ENCODE measurements at regions not wholly inside any gene's neighbourhood (a gene's known extent, or its start where the extent isn't known, plus 50 kb on each side); places are given as distances from the start of the nearest gene placed in this dataset.
"Not testable (repeated sequence)": the region's sequence is repeated elsewhere in the genome, so short reads cannot be mapped to it uniquely, and the experiment has no call there.

DNA sequence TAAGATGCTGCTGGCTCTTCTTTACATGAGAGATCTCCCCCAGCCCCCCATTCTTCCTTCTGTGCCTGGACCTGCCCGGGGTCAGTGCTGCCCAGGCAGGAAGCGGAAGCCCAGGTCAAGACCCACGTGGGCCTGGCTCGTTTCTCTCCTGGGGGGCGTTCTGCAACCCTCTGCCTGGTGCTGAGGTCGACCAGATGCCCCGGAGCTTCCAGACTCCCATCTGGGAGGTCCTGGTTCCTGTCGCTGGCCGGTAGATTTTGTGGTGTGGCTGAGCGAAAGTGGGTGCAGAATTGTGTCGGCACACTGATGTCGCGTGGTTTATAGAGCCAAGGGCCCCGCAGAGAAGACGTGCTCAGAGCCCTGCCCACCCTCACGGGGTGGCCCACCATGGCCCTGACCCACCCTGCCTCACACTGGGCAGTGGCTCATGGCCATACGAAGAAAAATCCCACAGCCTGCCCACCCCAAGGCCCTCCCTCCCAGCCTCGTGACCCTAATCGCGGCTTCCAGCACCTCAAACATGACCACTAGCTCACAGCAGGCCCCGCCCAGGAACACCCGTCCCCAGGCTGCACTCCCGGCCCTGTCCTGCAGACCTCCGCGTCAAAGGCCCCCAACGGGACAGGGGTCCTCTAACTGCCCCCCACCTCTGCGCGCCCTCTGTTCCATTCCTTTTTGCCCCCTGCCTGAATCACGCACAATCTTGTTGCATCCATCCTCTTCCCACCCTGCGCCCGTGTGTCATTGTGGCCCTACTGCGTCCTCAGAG is 443.2 kb upstream of the ZNF722 start:
- H3K36me3 ChIP-seq (ENCODE audit: control insufficient read depth in 3 of 3, insufficient read depth in 3 of 3, low read length in 3 of 3); H3K4me1 ChIP-seq (ENCODE audit: control insufficient read depth in 3 of 3, insufficient read depth in 3 of 3, low read length in 3 of 3); H3K9me3 ChIP-seq (ENCODE audit: control insufficient read depth in 3 of 3, low read length in 3 of 3); H3K9ac ChIP-seq (ENCODE audit: low read depth in 1 of 3, low read length in 3 of 3); H3K27ac ChIP-seq (ENCODE audit: low read depth, low read length); H3K27me3 ChIP-seq (ENCODE audit: control insufficient read depth in 3 of 3, insufficient read depth in 3 of 3, low read length in 3 of 3); H3K4me3 ChIP-seq (ENCODE audit: low read length in 3 of 3): not testable (repeated sequence)

DNA sequence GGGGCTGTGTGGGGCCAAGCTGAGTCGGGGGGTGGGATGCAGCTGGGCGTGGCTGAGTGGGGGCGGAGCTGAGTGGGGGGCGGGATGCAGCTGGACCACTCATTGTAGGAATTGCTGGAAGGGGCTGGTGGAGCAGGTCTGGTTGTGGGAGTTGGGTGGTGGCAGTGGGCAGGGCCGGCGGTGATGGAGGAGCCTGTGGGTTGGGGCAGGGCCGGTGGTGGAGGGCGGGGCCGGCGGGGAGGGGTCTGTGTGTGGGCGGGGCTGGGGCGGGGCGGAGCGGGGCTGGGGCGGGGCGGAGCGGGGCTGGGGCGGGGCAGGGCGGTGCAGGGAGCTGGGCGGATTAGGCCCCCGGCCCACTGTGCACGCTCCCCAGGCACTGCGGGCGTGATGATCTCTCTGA is 442.4 kb upstream of the ZNF722 start:
- not testable (repeated sequence) for H3K9ac ChIP-seq (ENCODE audit: low read depth in 1 of 3, low read length in 3 of 3); H3K4me3 ChIP-seq (ENCODE audit: low read length in 3 of 3); H3K9me3 ChIP-seq (ENCODE audit: control insufficient read depth in 3 of 3, low read length in 3 of 3); H3K4me1 ChIP-seq (ENCODE audit: control insufficient read depth in 3 of 3, insufficient read depth in 3 of 3, low read length in 3 of 3); H3K27ac ChIP-seq (ENCODE audit: low read depth, low read length); H3K27me3 ChIP-seq (ENCODE audit: control insufficient read depth in 3 of 3, insufficient read depth in 3 of 3, low read length in 3 of 3); H3K36me3 ChIP-seq (ENCODE audit: control insufficient read depth in 3 of 3, insufficient read depth in 3 of 3, low read length in 3 of 3)

DNA sequence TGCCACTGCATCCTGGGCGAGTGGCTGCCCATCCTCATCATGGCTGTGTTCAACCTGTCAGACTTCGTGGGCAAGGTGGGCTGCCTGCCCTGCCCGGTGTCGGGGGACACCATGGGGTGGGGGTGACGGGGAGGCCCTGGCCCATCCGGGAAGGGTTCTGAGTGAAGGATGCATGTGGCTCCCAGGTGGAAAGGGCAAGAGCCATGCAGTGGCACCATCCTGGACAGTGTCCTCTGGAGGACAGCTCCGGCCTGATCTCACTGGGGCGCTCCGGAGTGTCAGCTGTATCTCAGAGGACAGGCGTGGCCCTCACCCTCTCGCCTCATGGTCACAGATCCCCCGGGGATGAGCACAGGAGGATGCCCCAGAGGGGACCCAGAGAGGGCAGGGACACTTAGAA is 439.6 kb upstream of the ZNF722 start:
- H3K27ac ChIP-seq (ENCODE audit: low read depth, low read length); H3K27me3 ChIP-seq (ENCODE audit: control insufficient read depth in 3 of 3, insufficient read depth in 3 of 3, low read length in 3 of 3); H3K9me3 ChIP-seq (ENCODE audit: control insufficient read depth in 3 of 3, low read length in 3 of 3); H3K4me3 ChIP-seq (ENCODE audit: low read length in 3 of 3); H3K4me1 ChIP-seq (ENCODE audit: control insufficient read depth in 3 of 3, insufficient read depth in 3 of 3, low read length in 3 of 3); H3K9ac ChIP-seq (ENCODE audit: low read depth in 1 of 3, low read length in 3 of 3); H3K36me3 ChIP-seq (ENCODE audit: control insufficient read depth in 3 of 3, insufficient read depth in 3 of 3, low read length in 3 of 3): not testable (repeated sequence)

DNA sequence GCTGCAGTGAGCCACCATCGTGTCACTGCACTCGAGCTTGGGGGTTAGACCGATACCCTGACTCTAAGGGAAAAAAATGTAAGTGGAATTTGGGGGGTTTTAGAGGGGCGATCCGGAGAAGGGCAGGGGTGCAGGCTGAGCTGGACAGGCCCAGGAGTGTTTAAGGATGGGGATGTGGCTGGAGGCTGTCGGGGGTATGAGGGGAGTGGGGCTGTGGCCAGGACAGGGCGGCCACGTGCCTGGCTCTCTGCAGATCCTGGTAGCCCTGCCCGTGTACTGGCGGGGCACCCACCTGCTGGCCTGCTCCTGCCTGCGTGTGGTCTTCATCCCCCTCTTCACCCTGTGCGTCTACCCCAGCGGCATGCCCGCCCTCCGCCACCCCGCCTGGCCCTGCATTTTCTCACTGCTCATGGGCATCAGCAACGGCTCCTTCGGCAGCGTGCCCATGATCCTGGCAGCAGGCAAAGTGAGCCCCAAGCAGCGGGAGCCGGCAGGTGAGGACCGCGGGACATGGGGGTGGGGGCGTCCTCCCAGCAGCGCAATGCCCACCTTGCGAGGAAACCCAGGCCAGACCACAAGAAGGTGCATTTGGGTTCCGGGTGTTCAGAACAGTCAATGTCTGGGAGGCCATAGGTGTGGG is 438.7 kb upstream of the ZNF722 start:
- not testable (repeated sequence) for H3K36me3 ChIP-seq (ENCODE audit: control insufficient read depth in 3 of 3, insufficient read depth in 3 of 3, low read length in 3 of 3); H3K27me3 ChIP-seq (ENCODE audit: control insufficient read depth in 3 of 3, insufficient read depth in 3 of 3, low read length in 3 of 3); H3K4me3 ChIP-seq (ENCODE audit: low read length in 3 of 3); H3K27ac ChIP-seq (ENCODE audit: low read depth, low read length); H3K9ac ChIP-seq (ENCODE audit: low read depth in 1 of 3, low read length in 3 of 3); H3K4me1 ChIP-seq (ENCODE audit: control insufficient read depth in 3 of 3, insufficient read depth in 3 of 3, low read length in 3 of 3); H3K9me3 ChIP-seq (ENCODE audit: control insufficient read depth in 3 of 3, low read length in 3 of 3)

DNA sequence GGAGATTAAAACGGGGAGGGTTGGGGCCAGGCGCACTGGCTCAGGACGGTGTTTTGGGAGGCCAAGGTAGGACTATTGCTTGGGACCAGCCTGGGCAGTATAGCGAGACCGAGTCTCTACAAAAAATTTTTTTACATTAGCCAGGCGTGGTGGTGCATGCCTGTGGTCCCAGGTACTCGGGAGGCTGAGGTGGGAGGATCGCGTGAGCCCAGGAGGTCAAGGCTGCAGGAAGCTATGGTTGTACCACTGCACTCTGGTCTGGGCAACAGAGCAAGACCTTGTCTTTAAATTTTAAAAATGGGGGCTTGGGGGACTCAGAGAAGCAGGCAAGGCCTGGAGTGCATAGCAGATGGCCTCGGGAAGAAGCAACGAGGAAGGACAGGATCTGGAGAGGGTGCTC is 436.7 kb upstream of the ZNF722 start:
- H3K27ac ChIP-seq (ENCODE audit: low read depth, low read length); H3K4me1 ChIP-seq (ENCODE audit: control insufficient read depth in 3 of 3, insufficient read depth in 3 of 3, low read length in 3 of 3); H3K9me3 ChIP-seq (ENCODE audit: control insufficient read depth in 3 of 3, low read length in 3 of 3); H3K4me3 ChIP-seq (ENCODE audit: low read length in 3 of 3); H3K36me3 ChIP-seq (ENCODE audit: control insufficient read depth in 3 of 3, insufficient read depth in 3 of 3, low read length in 3 of 3); H3K27me3 ChIP-seq (ENCODE audit: control insufficient read depth in 3 of 3, insufficient read depth in 3 of 3, low read length in 3 of 3); H3K9ac ChIP-seq (ENCODE audit: low read depth in 1 of 3, low read length in 3 of 3): not testable (repeated sequence)

DNA sequence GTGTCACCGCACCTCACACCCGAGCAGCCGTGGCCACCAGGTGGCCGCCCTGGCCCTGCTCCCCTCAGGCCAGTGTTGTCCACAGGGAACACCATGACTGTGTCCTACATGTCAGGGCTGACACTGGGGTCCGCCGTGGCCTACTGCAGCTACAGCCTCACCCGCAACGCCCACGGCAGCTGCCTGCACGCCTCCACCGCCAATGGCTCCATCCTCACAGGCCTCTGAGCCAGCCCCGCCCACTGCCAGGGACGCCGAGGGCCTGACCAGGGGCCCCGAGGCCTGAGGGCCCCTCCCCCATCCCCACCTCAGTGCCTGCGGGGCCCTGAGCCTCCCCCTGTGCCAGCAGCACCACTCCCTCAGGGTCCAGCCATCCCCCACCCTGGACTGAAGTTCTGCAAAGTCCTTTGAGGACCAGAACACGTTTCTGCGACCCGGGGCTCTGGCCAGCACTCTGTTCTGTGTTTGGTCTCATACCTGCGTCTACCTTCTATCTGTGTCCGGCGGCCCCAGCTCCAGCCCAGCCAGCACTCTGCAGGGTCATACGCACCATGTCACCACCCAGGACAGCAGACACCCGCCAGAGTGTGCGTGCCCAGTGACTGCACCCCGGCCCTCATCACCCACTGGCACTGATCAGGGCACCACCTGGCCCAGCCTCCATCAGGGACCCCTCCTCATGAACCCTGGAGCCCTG is 436.1 kb upstream of the ZNF722 start:
- not testable (repeated sequence) for H3K27ac ChIP-seq (ENCODE audit: low read depth, low read length); H3K4me1 ChIP-seq (ENCODE audit: control insufficient read depth in 3 of 3, insufficient read depth in 3 of 3, low read length in 3 of 3); H3K4me3 ChIP-seq (ENCODE audit: low read length in 3 of 3); H3K9ac ChIP-seq (ENCODE audit: low read depth in 1 of 3, low read length in 3 of 3); H3K36me3 ChIP-seq (ENCODE audit: control insufficient read depth in 3 of 3, insufficient read depth in 3 of 3, low read length in 3 of 3); H3K9me3 ChIP-seq (ENCODE audit: control insufficient read depth in 3 of 3, low read length in 3 of 3); H3K27me3 ChIP-seq (ENCODE audit: control insufficient read depth in 3 of 3, insufficient read depth in 3 of 3, low read length in 3 of 3)

DNA sequence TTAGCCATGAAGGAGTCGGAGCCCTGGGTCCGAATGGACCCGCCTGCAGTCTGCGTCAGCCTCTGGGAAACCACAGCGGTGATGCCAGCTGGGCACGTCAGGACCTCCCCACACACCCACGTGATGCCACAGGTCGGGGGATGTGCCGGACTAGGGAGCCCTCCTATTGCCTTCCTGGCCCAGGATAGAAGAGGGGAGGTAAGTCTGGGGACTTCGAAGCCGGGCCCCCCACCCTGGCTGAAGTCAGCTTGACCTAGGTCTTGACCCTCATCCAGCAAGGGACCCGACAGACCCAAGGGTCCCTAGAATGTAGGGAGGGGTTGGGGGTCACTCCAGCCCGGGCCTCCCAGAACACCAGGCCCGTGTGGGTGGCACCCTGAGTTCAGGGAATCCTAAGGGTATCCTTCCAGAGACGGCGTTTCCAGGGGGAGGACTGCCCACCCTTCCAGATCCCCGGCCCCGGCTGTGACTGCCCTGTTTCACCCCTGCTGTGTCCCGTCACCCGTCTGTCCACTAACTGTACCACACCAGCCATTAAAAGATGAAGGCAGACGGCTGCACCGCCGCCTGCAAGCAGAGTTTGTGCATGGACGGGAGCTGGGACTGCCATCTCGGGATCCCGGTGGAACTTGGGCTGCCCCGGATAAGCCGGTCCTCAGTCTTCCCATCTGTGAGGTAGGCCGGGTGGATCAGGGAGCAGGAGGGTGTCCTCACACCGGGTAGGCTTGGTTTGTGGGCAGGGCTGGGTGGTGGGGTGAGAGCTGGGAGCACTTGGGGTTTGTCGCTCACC is 435.3 kb upstream of the ZNF722 start:
- H3K4me1 ChIP-seq (ENCODE audit: control insufficient read depth in 3 of 3, insufficient read depth in 3 of 3, low read length in 3 of 3); H3K9ac ChIP-seq (ENCODE audit: low read depth in 1 of 3, low read length in 3 of 3); H3K9me3 ChIP-seq (ENCODE audit: control insufficient read depth in 3 of 3, low read length in 3 of 3); H3K27ac ChIP-seq (ENCODE audit: low read depth, low read length); H3K36me3 ChIP-seq (ENCODE audit: control insufficient read depth in 3 of 3, insufficient read depth in 3 of 3, low read length in 3 of 3); H3K4me3 ChIP-seq (ENCODE audit: low read length in 3 of 3); H3K27me3 ChIP-seq (ENCODE audit: control insufficient read depth in 3 of 3, insufficient read depth in 3 of 3, low read length in 3 of 3): not testable (repeated sequence)

DNA sequence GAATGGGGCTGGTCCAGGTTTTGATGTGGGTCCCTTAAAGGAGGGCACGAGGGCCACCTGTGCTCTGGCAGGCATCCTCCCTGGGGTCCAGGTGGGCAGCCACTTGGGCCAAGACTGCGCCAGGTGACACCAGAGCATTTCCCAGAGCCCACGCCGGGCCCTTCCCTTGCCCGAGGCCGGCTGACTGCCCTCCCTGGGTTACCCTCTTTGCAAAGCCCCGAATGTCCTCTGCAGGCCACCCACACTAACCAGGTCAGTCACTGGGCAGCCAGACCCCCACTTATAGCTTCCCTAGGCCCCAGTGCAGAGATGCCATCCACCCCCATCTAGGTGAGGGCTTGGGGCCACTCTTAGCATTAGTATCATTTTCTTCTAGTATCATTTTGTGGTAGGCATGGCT is 433.8 kb upstream of the ZNF722 start:
- H3K27me3 ChIP-seq (ENCODE audit: control insufficient read depth in 3 of 3, insufficient read depth in 3 of 3, low read length in 3 of 3); H3K36me3 ChIP-seq (ENCODE audit: control insufficient read depth in 3 of 3, insufficient read depth in 3 of 3, low read length in 3 of 3); H3K4me3 ChIP-seq (ENCODE audit: low read length in 3 of 3); H3K4me1 ChIP-seq (ENCODE audit: control insufficient read depth in 3 of 3, insufficient read depth in 3 of 3, low read length in 3 of 3); H3K9ac ChIP-seq (ENCODE audit: low read depth in 1 of 3, low read length in 3 of 3); H3K27ac ChIP-seq (ENCODE audit: low read depth, low read length); H3K9me3 ChIP-seq (ENCODE audit: control insufficient read depth in 3 of 3, low read length in 3 of 3): not testable (repeated sequence)

DNA sequence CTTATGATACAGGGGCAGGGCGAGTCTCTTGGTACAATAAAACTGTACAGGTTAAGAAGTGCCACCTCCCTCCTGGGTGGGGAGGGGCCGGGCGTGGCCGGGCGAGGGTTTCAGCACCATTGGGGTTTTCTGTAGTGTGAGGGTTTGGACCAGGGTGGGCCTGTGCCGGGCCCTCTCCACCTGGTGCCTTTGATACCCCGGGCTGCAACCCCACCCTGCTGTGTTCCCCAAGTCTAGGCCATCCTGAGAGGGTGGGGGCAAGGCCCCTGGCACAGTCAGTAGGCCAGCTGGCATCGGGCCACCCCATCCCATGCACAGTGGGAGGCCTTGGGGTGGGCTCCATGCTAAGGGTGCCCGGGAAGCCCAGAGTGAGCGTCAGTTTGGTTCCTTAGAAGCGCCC is 431.8 kb upstream of the ZNF722 start:
- not testable (repeated sequence) for H3K4me1 ChIP-seq (ENCODE audit: control insufficient read depth in 3 of 3, insufficient read depth in 3 of 3, low read length in 3 of 3); H3K9me3 ChIP-seq (ENCODE audit: control insufficient read depth in 3 of 3, low read length in 3 of 3); H3K36me3 ChIP-seq (ENCODE audit: control insufficient read depth in 3 of 3, insufficient read depth in 3 of 3, low read length in 3 of 3); H3K27me3 ChIP-seq (ENCODE audit: control insufficient read depth in 3 of 3, insufficient read depth in 3 of 3, low read length in 3 of 3); H3K4me3 ChIP-seq (ENCODE audit: low read length in 3 of 3); H3K27ac ChIP-seq (ENCODE audit: low read depth, low read length); H3K9ac ChIP-seq (ENCODE audit: low read depth in 1 of 3, low read length in 3 of 3)

DNA sequence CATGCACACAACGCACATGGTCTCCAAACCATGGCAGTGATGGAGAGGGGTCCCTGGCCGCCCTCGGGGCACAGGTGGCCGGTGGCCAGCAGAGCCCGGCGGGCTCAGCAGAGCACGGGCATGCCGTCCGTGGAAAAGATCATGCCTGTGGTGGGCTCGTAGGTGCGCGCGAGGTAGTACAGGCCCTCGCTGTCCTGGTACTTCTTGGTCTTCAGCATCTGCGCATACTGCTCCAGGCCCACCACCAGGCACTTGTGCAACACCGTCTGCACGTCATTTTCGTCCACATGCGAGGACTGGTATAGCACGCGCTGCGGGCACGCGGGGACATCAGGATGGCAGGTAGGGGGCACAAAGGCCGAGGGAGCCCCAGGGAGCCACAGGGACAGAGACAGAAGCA is 431.0 kb upstream of the ZNF722 start:
- not testable (repeated sequence) for H3K9me3 ChIP-seq (ENCODE audit: control insufficient read depth in 3 of 3, low read length in 3 of 3); H3K4me1 ChIP-seq (ENCODE audit: control insufficient read depth in 3 of 3, insufficient read depth in 3 of 3, low read length in 3 of 3); H3K27ac ChIP-seq (ENCODE audit: low read depth, low read length); H3K27me3 ChIP-seq (ENCODE audit: control insufficient read depth in 3 of 3, insufficient read depth in 3 of 3, low read length in 3 of 3); H3K9ac ChIP-seq (ENCODE audit: low read depth in 1 of 3, low read length in 3 of 3); H3K36me3 ChIP-seq (ENCODE audit: control insufficient read depth in 3 of 3, insufficient read depth in 3 of 3, low read length in 3 of 3)
- peak overlapping the region in 1 of 3 donors; percentile 7 for H3K4me3 ChIP-seq (ENCODE audit: low read length in 3 of 3)
